ENCODE measurements at regions not wholly inside any gene's neighbourhood (a gene's known extent, or its start where the extent isn't known, plus 50 kb on each side); places are given as distances from the start of the nearest gene placed in this dataset.
A peak's percentile ranks its signal among the peaks of the same experiment; 100 is the strongest.
"Not testable (repeated sequence)": the region's sequence is repeated elsewhere in the genome, so short reads cannot be mapped to it uniquely, and the experiment has no call there.

DNA sequence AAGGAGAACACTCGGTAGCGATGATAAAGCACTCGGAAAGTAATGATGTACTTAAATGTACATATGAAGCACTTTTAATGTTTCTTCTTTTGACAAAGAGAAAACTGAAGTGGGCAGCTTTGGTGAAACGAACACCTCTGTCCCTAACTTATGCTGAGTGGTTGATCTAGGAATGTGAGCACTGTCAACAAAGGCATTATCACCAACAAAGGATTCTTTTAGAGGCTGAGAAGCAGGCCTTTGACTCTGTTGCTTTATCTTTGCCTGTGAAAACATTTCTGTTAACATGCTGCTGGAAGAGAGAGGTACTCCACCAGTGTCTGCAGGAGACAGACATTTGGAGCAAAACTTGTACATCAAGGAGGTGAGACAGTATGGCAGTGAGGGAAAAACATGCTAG, 103.2 kb upstream of the VRK1 start:
- no peak for DNase-seq
- ChIA-PET POLR2A (no interaction called here), CTCF (interaction anchor here (0.6 kb wide), 1 partner anchor 127 kb away, joined by 3 read pairs; no protein-coding TSS in a partner anchor)
- ATAC-seq = no peak
- H3K4me1 Mint-ChIP-seq = no peaks in the 10 kb centered on the region
- H3K27ac Mint-ChIP-seq = no peak overlapping the region
- H3K9me3 Mint-ChIP-seq (ENCODE audit: low read depth) = no peaks in the 10 kb centered on the region
- no peaks in the 10 kb centered on the region for H3K36me3 Mint-ChIP-seq (ENCODE audit: low read depth)
- intact Hi-C loops (cut with DNase I, micrococcal nuclease) = no loop called here
- H3K4me3 Mint-ChIP-seq = no peak overlapping the region
- peaks cover 4% of the 10 kb centered on the region for H3K27me3 Mint-ChIP-seq

GRCh38 chr14:96698960-96699539, 98.1 kb upstream of the VRK1 start:
- DNase-seq (peak; percentile 46), ATAC-seq (peak; percentile 64)
- Mint-ChIP-seq H3K27me3 (peaks cover 12% of the 10 kb centered on the region), H3K4me1 (no peaks in the 10 kb centered on the region), H3K9me3 (ENCODE audit: low read depth) (no peaks in the 10 kb centered on the region), H3K36me3 (ENCODE audit: low read depth) (no peaks in the 10 kb centered on the region), H3K27ac (no peak overlapping the region), H3K4me3 (no peak overlapping the region)
- intact Hi-C loops (cut with DNase I, micrococcal nuclease) = no loop called here
- ChIA-PET CTCF (interaction anchor here (0.8 to 1.3 kb wide), 3 partner anchors 14 to 43 kb away, joined by 3 to 6 read pairs (median 3); no protein-coding TSS in a partner anchor), POLR2A (no interaction called here)

DNA sequence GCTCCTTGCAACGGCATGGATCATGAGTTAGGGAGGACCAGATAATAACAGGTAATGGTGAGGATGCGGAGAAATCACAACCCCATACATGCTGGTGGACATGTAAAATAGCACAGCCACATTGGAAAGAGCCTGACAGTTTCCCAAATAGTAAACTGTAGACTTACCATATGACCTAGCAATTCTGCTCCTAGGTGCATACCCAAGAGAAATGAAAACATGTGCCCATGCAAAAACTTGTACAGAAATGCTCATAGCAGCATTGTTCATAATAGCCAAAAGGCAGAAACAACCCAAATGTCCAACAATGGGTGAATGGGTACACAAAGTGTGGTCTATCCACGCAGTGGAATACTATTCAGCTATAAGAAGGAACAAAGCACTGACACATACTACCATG, 97.5 kb upstream of the VRK1 start:
- ChIA-PET CTCF (interaction anchor here (0.8 to 1.3 kb wide), 4 partner anchors 11 to 42 kb away, joined by 3 to 6 read pairs (median 4); no protein-coding TSS in a partner anchor), POLR2A (no interaction called here)
- Mint-ChIP-seq H3K4me1 (no peaks in the 10 kb centered on the region), H3K9me3 (ENCODE audit: low read depth) (no peaks in the 10 kb centered on the region), H3K36me3 (ENCODE audit: low read depth) (no peaks in the 10 kb centered on the region), H3K4me3 (no peak overlapping the region), H3K27me3 (peaks cover 15% of the 10 kb centered on the region), H3K27ac (no peak overlapping the region)
- intact Hi-C loops (cut with DNase I, micrococcal nuclease) = no loop called here
- ATAC-seq (no peak), DNase-seq (no peak)

GRCh38 chr14:96702831-96703230, 94.4 kb upstream of the VRK1 start:
- H3K36me3 Mint-ChIP-seq (ENCODE audit: low read depth) = no peaks in the 10 kb centered on the region
- intact Hi-C loops (cut with DNase I, micrococcal nuclease) = no loop called here
- H3K27me3 Mint-ChIP-seq = peaks cover 22% of the 10 kb centered on the region
- POLR2A ChIA-PET = no interaction called here
- CTCF ChIA-PET = interaction anchor here (1.0 kb wide), 1 partner anchor 20 kb away, joined by 3 read pairs; no protein-coding TSS in a partner anchor
- no peaks in the 10 kb centered on the region for H3K9me3 Mint-ChIP-seq (ENCODE audit: low read depth)
- H3K4me3 Mint-ChIP-seq = no peak overlapping the region
- no peak for DNase-seq
- H3K4me1 Mint-ChIP-seq = no peaks in the 10 kb centered on the region
- no peak for ATAC-seq
- no peak overlapping the region for H3K27ac Mint-ChIP-seq

GRCh38 chr14:96705422-96706092, 91.6 kb upstream of the VRK1 start:
- POLR2A ChIA-PET = no interaction called here
- Mint-ChIP-seq H3K36me3 (ENCODE audit: low read depth) (no peaks in the 10 kb centered on the region), H3K9me3 (ENCODE audit: low read depth) (no peaks in the 10 kb centered on the region), H3K27me3 (peaks cover 19% of the 10 kb centered on the region), H3K27ac (no peak overlapping the region), H3K4me3 (no peak overlapping the region), H3K4me1 (no peaks in the 10 kb centered on the region)
- ATAC-seq = no peak
- intact Hi-C loops (cut with DNase I, micrococcal nuclease) = no loop called here
- CTCF ChIA-PET = interaction anchor here (0.5 kb wide), 1 partner anchor 188 kb away, joined by 3 read pairs; no protein-coding TSS in a partner anchor
- DNase-seq = no peak

- Mint-ChIP-seq H3K27me3 (peaks cover 19% of the 10 kb centered on the region), H3K4me1 (no peaks in the 10 kb centered on the region), H3K4me3 (no peak overlapping the region), H3K9me3 (ENCODE audit: low read depth) (no peaks in the 10 kb centered on the region), H3K36me3 (ENCODE audit: low read depth) (no peaks in the 10 kb centered on the region), H3K27ac (no peak overlapping the region)
- intact Hi-C loops (cut with DNase I, micrococcal nuclease) = no loop called here
- ATAC-seq = no peak
- POLR2A ChIA-PET = no interaction called here
- CTCF ChIA-PET = no interaction called here
- DNase-seq = no peak
These were observed 90.3 kb upstream of the VRK1 start for GRCh38 chr14:96706893-96707292.

DNA sequence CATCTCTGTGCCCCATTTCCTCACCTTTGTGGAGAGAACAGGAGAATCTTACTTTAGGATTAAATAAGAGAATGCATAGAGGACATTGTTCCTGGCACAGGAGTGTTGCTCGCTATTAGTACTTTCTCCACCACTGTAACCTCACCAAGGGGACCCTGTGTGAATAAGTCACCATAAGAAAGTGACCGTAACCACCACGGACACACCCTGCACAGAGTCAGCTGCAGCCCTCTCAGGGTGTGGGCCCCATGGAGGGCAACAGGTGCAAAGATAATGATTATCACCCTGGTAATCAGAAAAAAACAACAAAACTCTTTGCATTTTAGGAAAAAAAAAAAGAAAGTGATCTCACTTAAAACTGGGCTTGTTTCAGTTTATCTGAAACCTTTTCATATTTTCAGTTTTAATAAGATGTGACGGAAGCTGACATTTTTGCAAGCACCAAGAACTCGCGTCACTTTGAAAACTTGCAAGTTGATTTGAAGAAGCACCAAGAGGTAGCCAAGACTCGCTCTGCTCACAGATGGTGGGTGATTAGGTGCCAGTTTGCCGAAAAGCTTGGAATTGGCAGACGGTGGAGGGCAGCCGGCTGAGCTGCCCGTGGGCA, 87.0 kb upstream of the VRK1 start:
- POLR2A ChIA-PET = no interaction called here
- H3K9me3 Mint-ChIP-seq (ENCODE audit: low read depth) = no peaks in the 10 kb centered on the region
- CTCF ChIA-PET = interaction anchor here (0.8 kb wide), 1 partner anchor 10 kb away, joined by 5 read pairs; no protein-coding TSS in a partner anchor
- no peaks in the 10 kb centered on the region for H3K36me3 Mint-ChIP-seq (ENCODE audit: low read depth)
- no peak overlapping the region for H3K4me3 Mint-ChIP-seq
- peaks cover 18% of the 10 kb centered on the region for H3K27me3 Mint-ChIP-seq
- DNase-seq (no peak), ATAC-seq (no peak)
- no peaks in the 10 kb centered on the region for H3K4me1 Mint-ChIP-seq
- H3K27ac Mint-ChIP-seq = no peak overlapping the region
- intact Hi-C loops (cut with DNase I, micrococcal nuclease) = no loop called here

GRCh38 chr14:96711559-96712267, 85.5 kb upstream of the VRK1 start:
- Mint-ChIP-seq H3K4me1 (no peaks in the 10 kb centered on the region), H3K4me3 (no peak overlapping the region), H3K27me3 (peaks cover 14% of the 10 kb centered on the region), H3K9me3 (ENCODE audit: low read depth) (no peaks in the 10 kb centered on the region), H3K36me3 (ENCODE audit: low read depth) (no peaks in the 10 kb centered on the region), H3K27ac (no peak overlapping the region)
- ATAC-seq (no peak), DNase-seq (no peak)
- ChIA-PET CTCF (interaction anchor here (0.6 kb wide), 1 partner anchor 30 kb away, joined by 3 read pairs; no protein-coding TSS in a partner anchor), POLR2A (no interaction called here)
- intact Hi-C loops (cut with DNase I, micrococcal nuclease) = no loop called here

- H3K4me3 Mint-ChIP-seq = no peak overlapping the region
- H3K36me3 Mint-ChIP-seq (ENCODE audit: low read depth) = no peaks in the 10 kb centered on the region
- no peak for ATAC-seq
- no peaks in the 10 kb centered on the region for H3K9me3 Mint-ChIP-seq (ENCODE audit: low read depth)
- POLR2A ChIA-PET = no interaction called here
- no peak overlapping the region for H3K27ac Mint-ChIP-seq
- intact Hi-C loops (cut with DNase I, micrococcal nuclease) = no loop called here
- H3K4me1 Mint-ChIP-seq = no peaks in the 10 kb centered on the region
- DNase-seq = no peak
- CTCF ChIA-PET = no interaction called here
- peaks cover 16% of the 10 kb centered on the region for H3K27me3 Mint-ChIP-seq
These were observed 83.8 kb upstream of the VRK1 start for GRCh38 chr14:96713426-96713825.

DNA sequence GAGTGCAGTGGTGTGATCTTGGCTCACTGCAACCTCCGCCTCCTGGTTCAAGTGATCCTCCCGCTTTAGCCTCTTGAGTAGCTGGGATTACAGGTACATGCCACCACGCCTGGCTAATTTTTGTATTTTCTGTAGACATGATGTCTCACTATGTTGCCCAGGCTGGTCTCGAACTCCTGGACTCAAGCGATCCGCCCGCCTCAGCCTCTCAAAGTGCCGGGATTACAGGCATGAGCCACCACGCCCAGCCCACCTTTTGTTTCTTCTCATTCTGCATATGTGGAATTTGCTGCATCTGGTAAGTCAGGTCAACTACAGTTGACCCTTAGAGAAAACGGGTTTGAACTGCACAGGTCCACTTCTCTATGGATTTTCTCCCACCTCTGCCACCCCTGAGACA, 82.6 kb upstream of the VRK1 start:
- POLR2A ChIA-PET, CTCF ChIA-PET, ATAC-seq: not testable (repeated sequence)

DNA sequence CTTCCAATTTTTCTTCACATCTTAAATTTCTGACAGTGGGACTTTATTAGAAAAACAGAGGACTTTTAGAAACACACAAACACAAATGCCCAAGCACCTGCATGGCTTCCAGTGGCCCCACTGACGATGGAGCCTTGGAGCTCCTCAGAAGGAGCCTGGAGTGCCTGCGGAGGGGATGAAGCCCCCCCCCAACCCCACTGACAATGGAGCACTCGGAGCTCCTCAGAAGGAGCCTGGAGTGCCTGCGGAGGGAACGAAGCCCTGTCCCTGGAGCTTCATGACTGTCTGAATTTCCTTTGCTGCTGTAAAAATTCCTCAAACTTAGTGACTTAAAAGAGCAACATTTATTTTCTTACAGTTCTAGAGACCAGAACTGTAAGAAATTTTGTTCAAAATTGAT, 80.1 kb upstream of the VRK1 start:
- DNase-seq = no peak
- ATAC-seq = no peak
- CTCF ChIA-PET = no interaction called here
- H3K27me3 Mint-ChIP-seq = peaks cover 16% of the 10 kb centered on the region
- no peak overlapping the region for H3K4me3 Mint-ChIP-seq
- H3K27ac Mint-ChIP-seq = no peak overlapping the region
- POLR2A ChIA-PET = no interaction called here
- H3K9me3 Mint-ChIP-seq (ENCODE audit: low read depth) = no peaks in the 10 kb centered on the region
- no peaks in the 10 kb centered on the region for H3K4me1 Mint-ChIP-seq
- H3K36me3 Mint-ChIP-seq (ENCODE audit: low read depth) = no peaks in the 10 kb centered on the region
- intact Hi-C loops (cut with DNase I, micrococcal nuclease) = no loop called here

More for the DNA sequence above, 82.6 kb upstream of the VRK1 start:
- peaks cover 16% of the 10 kb centered on the region for H3K27me3 Mint-ChIP-seq
- H3K27ac Mint-ChIP-seq; intact Hi-C loops (cut with DNase I, micrococcal nuclease); H3K4me3 Mint-ChIP-seq; DNase-seq; H3K36me3 Mint-ChIP-seq (ENCODE audit: low read depth); H3K9me3 Mint-ChIP-seq (ENCODE audit: low read depth); H3K4me1 Mint-ChIP-seq: not testable (repeated sequence)

All from activated CD4-positive, alpha-beta T cell treated with anti-CD3 and anti-CD28 coated beads for 36 hours (primary cell).